Caki2 (cell line): ENCODE measurements at regions not wholly inside any gene's neighbourhood (a gene's known extent, or its start where the extent isn't known, plus 50 kb on each side); places are given as distances from the start of the nearest gene placed in this dataset.
A peak's percentile ranks its signal among the peaks of the same experiment; 100 is the strongest.

Experiments
- DNase-seq: peaks from one replicate; pipeline ENCODE4 v3.0.0-alpha.2; 2015; ENCODE audit warnings: low read depth
- in situ Hi-C: cut with HindIII; loops from 2 replicates; pipeline ENCODE4 v1.10.0; 2016; ENCODE audit warnings: low sequenced_read_pairs, low pct_unique_long_range_greater_than_20kb, mixed read lengths

DNA sequence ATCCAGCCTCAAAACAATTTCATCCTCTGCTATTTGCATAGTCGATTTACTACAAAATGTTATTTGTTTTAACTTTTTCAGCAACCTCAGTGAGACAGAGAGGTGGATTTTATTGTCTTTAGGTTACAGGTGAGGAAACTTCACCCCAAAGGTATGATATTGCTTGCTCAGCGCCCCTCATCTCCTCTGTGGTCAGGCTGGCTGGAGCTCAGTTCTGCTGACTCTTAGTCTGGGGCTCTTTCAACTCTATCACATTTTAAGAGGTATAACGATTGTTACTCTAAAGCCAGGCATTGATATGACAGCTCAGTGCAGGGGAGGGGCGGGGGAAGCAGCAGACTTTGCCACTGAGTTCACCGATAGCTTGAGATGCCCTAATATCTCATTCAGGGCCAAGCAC is 103.0 kb upstream of the DPH6 start:
- no peak for DNase-seq

DNA sequence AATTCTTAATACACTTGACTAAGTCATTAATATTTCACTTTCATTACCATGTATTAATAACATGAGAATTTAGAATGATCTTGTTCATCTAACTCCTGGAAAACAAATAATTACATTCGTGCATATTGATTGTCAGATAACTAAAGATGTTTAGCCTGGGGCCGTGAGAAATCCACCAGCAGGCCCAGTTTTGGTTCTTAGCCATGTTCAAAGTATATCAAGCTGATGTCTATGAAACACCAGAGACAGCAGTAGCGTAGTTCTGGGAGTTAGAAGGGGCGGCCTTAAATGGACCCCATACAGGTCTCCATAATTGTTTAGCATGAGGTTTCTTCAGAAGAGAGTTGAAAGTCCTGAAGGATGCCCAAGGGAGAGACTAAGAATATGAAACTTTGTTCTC is 103.6 kb upstream of the DPH6 start:
- DNase-seq: no peak
- in situ Hi-C loops: no loop called here

More for the DNA sequence above, 103.0 kb upstream of the DPH6 start:
- in situ Hi-C loops: no loop called here

DNA sequence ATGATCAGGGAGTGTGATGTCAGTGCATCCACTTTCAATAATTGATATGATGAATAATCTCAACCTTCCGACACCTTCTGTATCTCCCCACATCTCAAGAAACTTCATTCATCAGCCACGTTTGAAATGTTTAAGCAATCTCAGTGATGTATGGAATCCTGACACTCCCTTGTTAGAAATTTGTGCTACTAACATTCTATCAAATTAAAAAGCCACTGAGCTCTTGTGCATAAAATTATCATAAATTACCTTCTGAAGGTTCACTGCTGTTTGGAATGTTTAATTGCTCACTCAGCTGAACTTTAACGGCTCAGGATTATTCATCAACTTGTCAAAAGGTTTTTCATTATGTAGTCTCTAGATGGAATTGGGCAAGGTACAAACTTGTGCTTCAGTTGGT is 108.4 kb upstream of the DPH6 start:
- in situ Hi-C loops: no loop called here
- peak; percentile 82 for DNase-seq

DNA sequence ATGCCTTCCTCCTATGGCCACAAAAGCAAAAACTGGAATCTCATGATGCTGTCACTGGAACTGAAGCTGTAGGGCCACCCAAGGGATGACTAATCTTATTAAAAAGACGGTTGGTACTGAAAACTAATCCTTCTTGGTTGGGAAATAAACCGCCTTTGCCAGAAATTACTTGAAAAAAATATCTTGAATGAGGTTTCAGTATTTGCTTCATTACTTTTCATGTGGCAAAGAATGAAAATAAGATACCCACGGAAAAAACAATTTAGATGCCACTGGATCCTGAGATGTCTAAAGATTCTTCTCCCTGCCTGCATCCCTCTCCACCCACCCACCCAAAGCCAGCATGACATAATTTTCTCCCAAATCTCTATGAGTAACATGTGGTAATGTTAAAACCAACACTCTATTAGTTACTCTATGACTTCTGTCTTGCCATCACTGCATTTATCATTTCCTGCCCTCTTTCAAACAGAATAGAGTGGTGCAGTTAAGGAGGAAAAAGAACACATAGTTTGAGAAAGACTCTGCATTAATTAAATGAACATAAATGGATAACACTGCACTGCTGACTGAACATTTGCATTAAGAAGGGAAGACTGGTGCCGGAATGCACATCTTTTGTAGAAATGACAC is 111.8 kb upstream of the DPH6 start:
- in situ Hi-C loops: no loop called here
- DNase-seq: peak; percentile 42

DNA sequence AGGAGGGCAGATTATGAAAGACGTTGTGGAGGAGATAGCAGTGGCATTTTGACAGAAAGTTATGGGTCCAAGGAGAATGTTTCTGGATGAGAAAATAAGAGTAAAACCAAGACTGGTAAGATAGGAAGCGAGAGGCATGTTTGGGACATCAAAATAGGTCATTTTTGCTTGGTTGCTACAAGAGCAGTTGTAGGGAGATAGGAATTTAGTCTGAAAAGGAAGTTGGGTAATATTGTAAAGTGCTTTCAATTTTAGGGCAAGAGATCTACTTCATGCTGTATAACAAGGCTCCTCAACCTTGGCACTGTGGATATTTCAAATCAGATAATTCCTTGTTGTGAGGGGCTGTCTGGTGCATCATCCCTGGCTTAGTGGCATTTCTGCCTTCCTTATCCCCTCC is 118.0 kb upstream of the DPH6 start:
- no peak for DNase-seq
- in situ Hi-C loops: no loop called here

DNA sequence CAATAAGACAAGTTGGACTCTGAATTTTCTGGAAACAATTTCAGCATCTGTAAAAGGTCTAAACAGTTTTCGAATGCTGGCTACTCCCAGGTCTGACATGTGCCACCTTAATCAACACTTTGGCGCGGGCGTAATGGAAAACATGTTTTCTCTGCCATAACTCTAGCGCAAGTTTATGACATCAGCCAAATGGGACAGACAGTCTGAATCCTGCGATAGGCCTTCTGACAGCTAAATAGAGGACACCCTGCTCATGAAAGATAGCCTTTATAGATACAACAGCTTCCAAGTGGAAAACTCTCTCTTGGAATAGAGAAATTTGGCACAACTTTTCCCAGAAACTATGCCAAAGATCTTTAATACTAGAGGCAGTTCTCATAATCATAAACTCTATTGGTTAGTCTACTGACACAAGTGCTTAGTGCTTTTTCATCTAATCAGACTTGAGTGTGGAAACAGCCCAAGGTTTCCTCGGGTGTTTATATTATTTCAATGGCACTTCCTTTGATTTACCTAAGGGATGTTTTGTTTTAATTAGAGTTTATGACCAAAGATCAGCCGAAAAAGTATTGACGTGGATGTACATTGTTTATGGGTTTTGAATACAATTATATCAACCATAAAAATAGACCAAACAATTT is 120.1 kb upstream of the DPH6 start:
- in situ Hi-C loops: no loop called here
- no peak for DNase-seq

DNA sequence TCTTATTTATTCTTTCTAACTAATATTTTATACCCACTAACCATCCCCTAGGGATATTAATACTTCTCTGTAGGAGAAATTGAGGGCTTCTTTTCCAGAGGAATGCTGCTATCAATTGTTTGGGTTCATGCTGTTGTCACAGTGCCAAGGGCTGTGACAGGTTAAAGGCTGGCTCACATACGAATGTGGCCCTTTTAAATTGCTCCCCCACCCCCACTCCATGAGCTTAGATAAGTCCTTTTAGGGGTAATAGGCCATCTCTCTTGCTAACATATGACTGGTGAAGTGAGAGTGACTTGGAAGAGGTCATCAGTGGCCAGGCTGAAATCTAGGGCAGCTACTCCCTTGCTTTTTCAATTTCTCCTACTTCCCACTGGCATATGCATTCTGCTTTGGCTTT is 121.9 kb upstream of the DPH6 start:
- no peak for DNase-seq
- in situ Hi-C loops: no loop called here

DNA sequence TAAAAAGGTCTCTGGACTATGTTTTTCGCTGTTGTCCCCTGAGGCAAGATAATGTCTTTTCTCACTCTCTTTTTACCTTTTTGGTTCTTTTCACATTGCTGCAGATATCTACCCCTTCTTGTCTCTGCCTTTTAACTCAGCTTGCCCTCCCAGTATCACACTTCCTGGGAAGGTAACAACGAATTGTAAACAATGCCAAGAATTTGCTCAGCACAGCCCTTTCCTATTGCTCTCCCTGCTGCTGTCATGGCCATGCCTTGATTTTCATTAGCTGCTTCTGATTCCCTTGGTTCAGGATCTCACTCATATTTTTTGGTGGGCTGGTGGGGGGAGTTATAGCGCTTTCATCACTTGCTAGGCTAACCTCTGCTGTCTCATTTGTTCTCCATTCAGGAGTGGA is 123.1 kb upstream of the DPH6 start:
- no peak for DNase-seq
- in situ Hi-C loops: no loop called here

DNA sequence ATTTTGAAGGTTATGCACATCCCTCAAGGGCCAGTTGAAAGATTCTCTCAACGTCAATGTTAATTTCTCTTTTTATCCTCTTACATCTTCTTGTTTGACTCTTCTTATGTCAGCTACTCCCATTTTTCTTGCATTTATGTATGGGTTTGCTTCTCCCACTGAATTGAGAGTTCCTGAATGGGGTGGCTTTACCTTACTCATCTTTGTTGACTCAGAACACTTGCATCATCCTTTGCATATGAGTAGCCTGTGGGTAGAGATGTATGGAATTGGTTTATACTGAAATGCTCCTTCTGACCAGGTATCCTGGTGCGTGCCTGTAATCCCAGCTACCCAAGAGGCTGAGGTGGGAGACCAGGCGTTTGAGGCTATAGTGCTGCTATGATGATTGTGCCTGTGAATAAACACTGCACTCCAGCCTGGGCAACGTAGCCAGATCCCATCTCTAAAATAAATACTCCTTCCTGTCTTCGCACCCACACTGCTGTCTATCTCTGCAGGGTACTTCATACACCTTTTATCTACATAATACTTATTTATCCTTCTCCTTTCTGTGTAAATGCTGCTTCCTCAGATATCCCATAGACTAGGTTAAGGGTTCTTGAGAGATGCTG is 123.6 kb upstream of the DPH6 start:
- no peak for DNase-seq
- in situ Hi-C loops: no loop called here

DNA sequence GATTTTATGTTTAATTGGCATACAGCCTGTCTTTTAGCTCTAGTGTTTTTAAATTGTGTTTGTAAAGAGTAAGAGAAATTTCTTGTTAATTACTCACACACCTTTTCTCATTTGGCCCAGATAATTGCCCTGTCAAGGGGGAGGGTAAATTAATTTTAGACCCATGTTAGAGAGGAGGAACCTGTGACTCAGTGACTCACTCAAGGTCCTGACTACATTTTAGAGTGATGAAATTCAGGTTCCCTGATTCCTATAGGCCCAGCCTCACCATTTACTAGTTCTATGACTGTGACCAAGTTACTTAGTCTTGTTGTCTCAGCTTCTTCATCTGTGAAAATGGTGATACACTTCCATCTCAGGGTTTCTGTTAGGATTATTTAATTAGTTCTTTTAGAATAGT is 125.2 kb upstream of the DPH6 start:
- DNase-seq: no peak
- in situ Hi-C loops: no loop called here

DNA sequence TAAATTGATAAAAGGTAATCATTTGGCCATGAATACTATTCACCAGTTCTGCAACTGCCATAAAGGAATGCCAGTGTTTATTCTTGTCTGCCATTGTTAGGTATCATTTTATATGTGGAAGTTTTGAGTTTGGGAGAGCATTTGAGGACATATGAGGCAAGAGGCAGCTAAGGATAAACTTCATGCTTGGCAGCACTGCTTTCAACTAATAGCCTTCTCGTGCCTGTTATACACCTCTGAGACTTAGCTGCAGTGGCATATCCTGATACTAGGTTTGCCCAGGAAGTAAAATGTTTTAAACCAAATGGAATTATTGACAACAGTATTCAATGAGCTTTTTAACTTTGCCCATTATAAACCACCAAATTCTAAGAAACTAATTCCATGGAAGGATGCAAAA is 126.0 kb upstream of the DPH6 start:
- in situ Hi-C loops: no loop called here
- DNase-seq: no peak

DNA sequence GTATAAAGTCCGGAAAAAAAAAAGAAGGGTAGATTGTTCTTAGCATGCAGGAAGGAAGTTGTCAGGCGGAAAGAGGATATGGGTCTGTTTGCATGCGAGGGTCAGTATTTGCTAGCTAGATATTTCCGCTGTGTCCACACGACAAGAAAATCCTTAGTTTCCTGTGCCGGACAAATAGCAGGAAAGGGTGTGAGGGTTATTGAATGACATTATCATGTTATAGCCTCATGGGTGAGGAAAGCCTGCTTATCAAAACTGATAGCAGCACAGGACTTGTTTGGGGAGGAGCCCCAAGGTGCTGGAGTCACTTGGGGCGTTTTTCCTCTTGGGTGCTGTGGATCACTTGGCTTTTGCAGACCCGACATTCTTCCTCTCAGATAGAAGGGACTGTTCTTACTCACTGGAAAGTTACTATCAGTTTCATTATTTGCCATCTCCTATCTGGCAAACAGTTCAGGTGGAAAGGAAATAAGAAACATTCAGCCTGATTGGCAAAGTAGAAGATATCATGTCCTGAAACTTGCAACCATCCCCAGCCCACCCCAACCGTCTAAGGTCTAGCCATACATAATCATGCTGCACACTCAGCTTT is 127.2 kb upstream of the DPH6 start:
- DNase-seq: no peak
- in situ Hi-C loops: no loop called here

DNA sequence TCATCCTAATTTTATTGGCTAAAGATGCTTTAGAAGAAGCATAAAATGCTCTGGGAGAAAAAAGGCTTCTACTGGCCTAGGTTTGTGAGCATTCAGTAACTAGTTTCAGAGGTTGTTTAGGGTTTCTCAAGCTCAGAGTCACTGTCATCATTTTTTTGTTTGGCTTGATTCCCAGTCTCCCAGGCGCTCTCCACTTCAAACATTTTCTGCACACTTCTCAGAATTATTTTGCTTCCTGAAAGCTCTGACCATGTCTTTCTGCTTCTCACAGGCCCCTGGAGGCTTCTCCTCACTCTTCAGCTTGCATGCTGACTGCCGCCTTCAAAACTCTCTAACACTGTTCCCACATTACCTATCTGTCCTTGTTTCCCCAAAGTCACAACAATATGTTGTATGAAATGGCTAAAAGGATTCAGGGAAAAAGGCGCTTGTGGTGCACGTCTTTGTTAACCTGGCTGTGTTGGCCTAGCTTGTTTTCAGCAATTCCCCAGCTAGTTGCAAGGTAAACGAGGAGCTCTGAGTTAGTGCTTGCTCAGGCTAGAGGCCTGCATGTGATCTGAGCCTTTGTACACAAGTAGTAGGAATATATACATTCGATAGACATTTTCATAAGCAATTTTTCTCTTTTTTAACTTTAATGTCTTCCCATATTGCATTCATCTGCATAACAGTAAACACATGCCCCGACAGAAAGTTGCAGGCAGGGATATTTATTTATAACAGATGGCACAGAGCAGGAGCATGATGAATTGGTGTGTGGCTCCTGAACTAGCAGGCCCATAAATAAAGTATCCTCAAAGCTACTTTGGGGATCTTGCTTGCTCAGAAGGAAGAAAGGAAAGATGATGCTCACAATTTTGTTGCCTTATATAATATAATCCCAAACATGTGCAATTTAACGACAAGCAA is 129.2 kb upstream of the DPH6 start:
- in situ Hi-C loops: no loop called here
- no peak for DNase-seq

DNA sequence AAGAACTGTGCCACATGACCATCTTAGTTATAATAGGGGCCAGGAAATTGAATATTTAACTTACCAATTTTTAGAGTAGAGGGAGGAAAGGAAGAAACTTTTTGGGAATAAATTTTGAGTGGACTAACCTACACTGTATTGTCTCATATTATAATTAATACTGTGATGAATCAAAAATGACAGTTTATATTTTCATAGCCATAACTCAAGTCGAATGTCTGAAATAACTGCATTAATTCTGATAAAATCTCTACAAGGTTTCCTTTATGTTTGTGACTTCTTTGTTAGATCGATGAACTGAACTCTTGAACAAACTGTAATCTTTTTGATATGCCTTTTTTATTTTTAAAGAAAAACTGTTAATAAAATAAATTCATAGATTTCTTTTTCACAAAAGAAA is 132.8 kb upstream of the DPH6 start:
- in situ Hi-C loops: no loop called here
- DNase-seq: no peak

DNA sequence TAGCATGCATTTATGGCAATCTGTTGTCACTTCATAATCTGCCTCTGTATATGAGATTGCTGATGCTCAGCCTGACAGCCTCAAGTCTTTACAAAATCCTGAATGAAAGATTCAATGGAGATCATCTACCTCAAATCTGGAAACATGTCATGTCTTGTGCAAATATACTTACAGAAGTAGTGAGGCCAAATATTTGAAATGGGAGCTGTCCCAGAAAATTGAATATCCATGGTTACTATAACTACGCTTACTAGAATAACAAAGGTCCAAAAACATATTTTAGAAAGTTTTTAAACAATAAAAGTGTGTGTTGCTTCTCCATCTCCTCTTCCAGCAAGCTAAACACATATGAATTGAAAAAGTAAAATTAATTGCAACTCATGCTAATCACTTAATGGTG is 133.2 kb upstream of the DPH6 start:
- in situ Hi-C loops: no loop called here
- DNase-seq: no peak

DNA sequence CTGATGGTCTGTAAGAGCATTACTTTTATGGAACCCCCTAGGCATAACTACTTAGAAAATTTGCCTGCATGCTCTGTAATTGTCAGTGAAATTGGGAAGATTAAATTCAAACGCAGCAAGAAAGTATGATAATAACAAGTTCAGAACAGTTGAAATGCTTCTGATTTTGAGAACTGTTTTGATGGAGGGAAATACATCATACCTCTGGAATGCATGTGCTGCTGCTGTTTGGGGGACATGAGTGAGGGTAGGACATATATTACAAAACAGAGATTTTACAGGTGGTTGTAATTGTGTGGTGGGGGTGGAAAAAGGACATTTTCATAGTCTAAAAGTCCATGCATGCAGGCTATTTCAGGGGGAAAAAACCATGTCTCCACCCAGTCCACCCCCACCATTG is 135.0 kb upstream of the DPH6 start:
- in situ Hi-C loops: no loop called here
- DNase-seq: no peak

DNA sequence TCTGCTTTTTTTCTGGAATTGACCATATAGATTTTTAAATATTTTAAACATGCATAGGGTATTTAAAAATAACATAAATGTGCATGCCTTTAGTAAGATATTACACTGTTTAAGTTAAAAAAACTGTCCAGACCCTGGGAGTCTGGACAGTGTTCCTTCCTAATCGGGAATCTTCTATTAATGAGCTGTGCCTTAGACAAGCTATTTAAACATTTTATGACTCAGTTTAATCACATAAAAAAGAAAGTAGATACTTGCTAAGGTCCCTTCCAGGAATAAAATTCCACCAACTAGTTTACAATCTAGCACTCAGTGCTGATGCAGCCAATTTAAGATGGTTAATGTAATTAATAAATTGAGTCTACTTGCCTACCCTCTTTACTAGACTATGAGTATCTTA is 140.4 kb upstream of the DPH6 start:
- in situ Hi-C loops: no loop called here
- DNase-seq: no peak

DNA sequence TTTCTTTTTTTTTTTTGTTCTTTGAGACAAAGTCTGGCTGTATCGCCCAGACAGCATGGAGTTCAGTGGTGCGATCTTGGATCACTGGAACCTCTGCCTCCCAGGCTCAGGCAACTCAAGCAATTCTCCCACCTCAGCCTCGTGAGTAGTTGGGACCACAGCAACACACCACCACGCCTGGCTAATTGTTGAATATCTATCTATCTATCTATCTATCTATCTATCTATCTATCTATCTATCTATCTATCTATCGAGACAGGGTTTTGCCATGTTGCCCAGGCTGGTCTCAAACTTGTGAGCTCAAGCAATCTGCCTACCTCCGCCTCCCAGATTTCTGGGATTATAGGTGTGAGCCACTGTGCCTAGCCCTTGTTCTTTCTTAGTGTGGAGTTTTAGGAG is 143.3 kb upstream of the DPH6 start:
- in situ Hi-C loops: no loop called here
- no peak for DNase-seq

DNA sequence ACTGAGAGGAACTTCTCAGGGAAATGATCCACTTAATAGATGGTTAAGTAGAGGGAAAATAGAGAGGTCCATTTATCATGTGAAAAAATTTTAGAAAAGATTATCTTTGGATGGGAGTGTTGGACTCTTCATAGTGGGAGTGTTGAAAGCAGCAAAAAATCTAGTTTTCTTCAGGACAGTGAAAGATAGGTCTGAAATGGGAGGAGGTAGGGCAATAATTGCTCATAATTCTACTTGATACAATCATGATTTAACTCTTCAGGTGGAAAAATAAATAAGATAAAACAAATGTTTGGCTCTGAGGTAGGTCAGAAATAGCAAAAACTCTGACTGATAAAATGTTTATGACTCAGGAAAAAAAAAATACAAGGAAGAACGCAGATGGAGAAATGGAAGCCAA is 144.1 kb upstream of the DPH6 start:
- DNase-seq: no peak
- in situ Hi-C loops: no loop called here
